RWPE2 (cell line): ENCODE measurements at regions not wholly inside any gene's neighbourhood (a gene's known extent, or its start where the extent isn't known, plus 50 kb on each side); places are given as distances from the start of the nearest gene placed in this dataset.

Experiments used
- ATAC-seq: fragments of 200-7000 bp; cut with Tn5 transposase; 3 replicates; pipeline ENCODE4 v1.9.1; 2021; ENCODE audit warnings: low read depth
- DNase-seq: peaks from one replicate; pipeline ENCODE4 v3.0.0-alpha.2; 2020; ENCODE audit warnings: low spot score
- H3K27ac ChIP-seq: fragments of 450-650 bp; 2 replicates; pipeline ENCODE4 v1.5.1; 2017; ENCODE audit warnings: mild to moderate bottlenecking; ENCODE audit not compliant: poor library complexity, severe bottlenecking
- H3K27me3 ChIP-seq: fragments of 250-450 bp; sonication (Bioruptor Pico); 2 replicates; pipeline ENCODE4 v1.5.1; 2021; ENCODE audit warnings: mild to moderate bottlenecking, moderate library complexity; ENCODE audit not compliant: insufficient read depth, poor library complexity, severe bottlenecking
- H3K36me3 ChIP-seq: fragments of 250-450 bp; sonication (Bioruptor Pico); 2 replicates; pipeline ENCODE4 v1.5.1; 2020; ENCODE audit warnings: low read depth, mild to moderate bottlenecking, moderate library complexity
- H3K4me1 ChIP-seq: fragments of 250-450 bp; sonication (Bioruptor Pico); 2 replicates; pipeline ENCODE4 v1.5.1; 2021; ENCODE audit warnings: mild to moderate bottlenecking, moderate library complexity; ENCODE audit not compliant: insufficient read depth, poor library complexity, severe bottlenecking
- H3K4me3 ChIP-seq: fragments of 250-450 bp; sonication (Bioruptor Pico); 2 replicates; pipeline ENCODE4 v1.5.1; 2021; ENCODE audit warnings: mild to moderate bottlenecking, moderate library complexity; ENCODE audit not compliant: severe bottlenecking
- H3K9me3 ChIP-seq: fragments of 250-450 bp; sonication (Bioruptor Pico); 2 replicates; pipeline ENCODE4 v1.5.1; 2021; ENCODE audit warnings: mild to moderate bottlenecking, moderate library complexity; ENCODE audit not compliant: severe bottlenecking
- TF ChIP-seq, protein P1 (sequence below): fragments of 450-650 bp; IDR thresholded peaks from one replicate; pipeline ENCODE4 v1.5.1; 2017; ENCODE audit warnings: mild to moderate bottlenecking, moderate library complexity; ENCODE audit not compliant: poor library complexity, severe bottlenecking

DNA sequence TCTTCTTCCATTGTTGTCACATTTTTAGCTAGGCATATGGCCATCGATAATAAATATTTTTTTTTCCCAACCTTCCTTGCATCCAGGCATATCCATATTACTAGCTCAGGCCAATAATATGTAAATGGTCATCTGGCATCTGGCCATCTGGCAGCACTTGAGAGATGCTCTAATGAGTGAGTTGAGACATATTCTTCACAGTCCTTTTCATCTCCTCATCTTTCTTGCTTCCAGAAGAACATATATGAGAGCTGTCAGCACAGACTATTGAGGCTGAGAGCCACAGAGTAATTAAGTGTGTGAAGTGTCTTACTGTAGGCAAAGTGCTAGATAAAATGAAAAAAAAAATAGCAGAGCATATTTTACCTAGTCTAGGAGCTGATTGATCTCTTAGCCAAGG lies 628.4 kb upstream of the TMPRSS15 start:
- H3K4me3 ChIP-seq: no peak overlapping the region
- no peak for DNase-seq
- no peak for ATAC-seq
- H3K4me1 ChIP-seq: no peaks in the 10 kb centered on the region
- no peaks in the 10 kb centered on the region for H3K36me3 ChIP-seq
- H3K9me3 ChIP-seq: no peaks in the 10 kb centered on the region
- TF ChIP-seq, protein P1, sequence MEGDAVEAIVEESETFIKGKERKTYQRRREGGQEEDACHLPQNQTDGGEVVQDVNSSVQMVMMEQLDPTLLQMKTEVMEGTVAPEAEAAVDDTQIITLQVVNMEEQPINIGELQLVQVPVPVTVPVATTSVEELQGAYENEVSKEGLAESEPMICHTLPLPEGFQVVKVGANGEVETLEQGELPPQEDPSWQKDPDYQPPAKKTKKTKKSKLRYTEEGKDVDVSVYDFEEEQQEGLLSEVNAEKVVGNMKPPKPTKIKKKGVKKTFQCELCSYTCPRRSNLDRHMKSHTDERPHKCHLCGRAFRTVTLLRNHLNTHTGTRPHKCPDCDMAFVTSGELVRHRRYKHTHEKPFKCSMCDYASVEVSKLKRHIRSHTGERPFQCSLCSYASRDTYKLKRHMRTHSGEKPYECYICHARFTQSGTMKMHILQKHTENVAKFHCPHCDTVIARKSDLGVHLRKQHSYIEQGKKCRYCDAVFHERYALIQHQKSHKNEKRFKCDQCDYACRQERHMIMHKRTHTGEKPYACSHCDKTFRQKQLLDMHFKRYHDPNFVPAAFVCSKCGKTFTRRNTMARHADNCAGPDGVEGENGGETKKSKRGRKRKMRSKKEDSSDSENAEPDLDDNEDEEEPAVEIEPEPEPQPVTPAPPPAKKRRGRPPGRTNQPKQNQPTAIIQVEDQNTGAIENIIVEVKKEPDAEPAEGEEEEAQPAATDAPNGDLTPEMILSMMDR: no peak
- H3K27me3 ChIP-seq: no peaks in the 10 kb centered on the region
- no peak overlapping the region for H3K27ac ChIP-seq

DNA sequence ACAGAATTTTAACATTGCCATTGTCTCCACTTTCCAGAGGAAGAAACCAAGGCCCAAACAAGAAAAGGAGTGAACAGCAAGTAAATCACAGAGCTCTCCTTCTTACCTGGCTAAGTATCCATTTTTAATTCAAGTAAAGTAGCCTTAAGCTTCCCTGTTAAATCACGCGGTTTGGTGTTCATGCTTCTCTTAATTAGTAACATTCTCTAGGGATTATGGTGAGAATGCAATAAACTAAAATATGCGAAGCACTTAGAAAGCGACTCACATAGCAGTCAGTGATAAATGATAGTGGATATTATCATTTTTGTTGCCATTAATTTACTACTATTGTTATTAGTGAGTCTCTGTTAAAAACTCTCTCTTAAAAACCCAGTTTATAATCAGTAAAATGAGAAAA lies 630.5 kb upstream of the TMPRSS15 start:
- TF ChIP-seq, protein P1: no peak
- no peaks in the 10 kb centered on the region for H3K36me3 ChIP-seq
- no peak for DNase-seq

DNA sequence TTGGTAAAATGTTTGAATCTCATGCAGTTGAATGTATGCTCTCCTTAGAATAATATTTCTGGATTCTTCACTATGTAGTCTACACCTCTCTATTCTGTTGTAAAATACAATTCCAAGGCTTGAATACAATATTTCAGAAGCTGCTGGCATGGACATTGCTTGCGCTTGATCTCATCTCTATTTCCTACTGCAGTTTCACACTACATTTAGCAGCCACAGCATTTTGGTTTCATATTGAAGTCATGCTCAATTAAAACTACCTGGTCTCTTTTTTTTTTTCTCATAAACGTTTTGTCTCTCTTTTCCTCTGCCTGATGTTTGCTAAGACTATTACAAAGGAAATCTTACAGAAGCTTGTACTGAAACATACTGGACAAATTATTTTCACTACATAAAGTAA lies 631.0 kb upstream of the TMPRSS15 start:
- Histone ChIP-seq H3K9me3 (no peaks in the 10 kb centered on the region), H3K27me3 (no peaks in the 10 kb centered on the region), H3K4me1 (no peaks in the 10 kb centered on the region), H3K36me3 (no peaks in the 10 kb centered on the region), H3K4me3 (no peak overlapping the region), H3K27ac (no peak overlapping the region)
- ATAC-seq: no peak
- TF ChIP-seq, protein P1: no peak
- DNase-seq: no peak

More for the DNA sequence above, 630.5 kb upstream of the TMPRSS15 start:
- ATAC-seq: no peak
- H3K9me3 ChIP-seq: no peaks in the 10 kb centered on the region
- no peak overlapping the region for H3K27ac ChIP-seq
- no peaks in the 10 kb centered on the region for H3K27me3 ChIP-seq
- no peak overlapping the region for H3K4me3 ChIP-seq
- H3K4me1 ChIP-seq: no peaks in the 10 kb centered on the region

DNA sequence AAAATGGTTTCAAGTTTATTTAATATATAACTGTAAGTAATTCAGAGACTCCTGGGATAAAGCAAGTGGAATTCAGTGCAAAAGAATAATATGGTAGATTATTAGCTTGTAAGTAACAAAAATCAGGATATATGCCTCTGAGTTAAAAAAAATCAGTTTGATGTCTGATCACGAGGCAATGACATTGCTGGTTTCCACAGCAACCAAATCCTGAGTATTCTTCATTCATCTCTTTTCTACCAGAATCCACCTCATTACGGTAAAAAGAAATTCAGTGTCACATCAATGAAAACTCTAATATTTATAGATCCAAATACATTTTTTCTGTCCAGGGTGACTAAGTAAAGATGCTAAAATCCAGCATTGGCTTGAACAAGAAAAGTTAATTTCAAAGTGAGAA lies 642.3 kb upstream of the TMPRSS15 start:
- no peaks in the 10 kb centered on the region for H3K27me3 ChIP-seq
- ATAC-seq (no peak), DNase-seq (no peak)
- no peak overlapping the region for H3K27ac ChIP-seq
- H3K4me3 ChIP-seq: no peak overlapping the region
- H3K4me1 ChIP-seq: no peaks in the 10 kb centered on the region
- H3K36me3 ChIP-seq: no peaks in the 10 kb centered on the region
- TF ChIP-seq, protein P1: no peak
- no peaks in the 10 kb centered on the region for H3K9me3 ChIP-seq

DNA sequence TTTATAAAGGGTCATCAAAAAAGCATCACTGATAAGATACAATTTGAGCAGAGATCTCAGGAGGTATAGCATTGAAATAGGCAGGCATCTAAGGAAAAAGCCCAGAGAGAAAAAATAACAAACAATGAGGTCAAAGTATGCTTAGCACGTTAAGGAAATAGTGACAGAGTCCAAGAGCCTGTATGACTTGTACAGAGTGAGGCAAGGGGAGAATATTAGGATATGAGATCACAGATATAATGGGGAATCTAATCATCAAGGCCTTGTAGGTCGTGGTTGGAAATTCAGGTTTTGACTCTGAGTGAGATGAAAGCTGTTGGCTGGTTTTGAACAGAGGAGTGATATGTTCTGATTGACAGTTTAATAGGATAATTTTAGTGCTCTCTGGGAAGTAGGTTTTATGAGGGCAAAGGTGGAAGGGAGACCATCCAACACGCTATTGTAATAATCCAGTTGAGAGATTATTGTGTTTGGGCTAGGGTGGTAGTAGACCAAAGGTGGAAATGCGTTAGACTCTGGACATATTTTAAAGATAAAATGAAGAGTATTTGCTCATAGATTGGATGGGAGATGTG lies 644.6 kb upstream of the TMPRSS15 start:
- ATAC-seq (no peak), DNase-seq (no peak)
- Histone ChIP-seq H3K36me3 (no peaks in the 10 kb centered on the region), H3K4me3 (no peak overlapping the region), H3K27me3 (no peaks in the 10 kb centered on the region), H3K9me3 (peaks cover 2% of the 10 kb centered on the region), H3K4me1 (no peaks in the 10 kb centered on the region), H3K27ac (no peak overlapping the region)
- TF ChIP-seq, protein P1: no peak
